ENCODE measurements at regions not wholly inside any gene's neighbourhood (a gene's known extent, or its start where the extent isn't known, plus 50 kb on each side); places are given as distances from the start of the nearest gene placed in this dataset.

- no peak for DNase-seq (ENCODE audit: low spot score)
- Histone ChIP-seq H3K27ac (no peak overlapping the region), H3K4me1 (no peaks in the 10 kb centered on the region), H3K36me3 (no peaks in the 10 kb centered on the region), H3K4me3 (no peak overlapping the region), H3K27me3 (no peaks in the 10 kb centered on the region), H3K9me3 (no peaks in the 10 kb centered on the region)
- TF ChIP-seq CTCF (IDR thresholded peaks at IDR 0.05): no peak
Observed at GRCh38 chr10:53022611-53023088, 250.1 kb upstream of the MBL2 start.

GRCh38 chr10:53013201-53013810 is 240.7 kb upstream of the MBL2 start:
- no peak for DNase-seq (ENCODE audit: low spot score)
- no peaks in the 10 kb centered on the region for H3K27me3 ChIP-seq
- H3K4me1 ChIP-seq: no peaks in the 10 kb centered on the region
- no peaks in the 10 kb centered on the region for H3K36me3 ChIP-seq
- TF ChIP-seq CTCF (IDR thresholded peaks at IDR 0.05): no peak
- H3K4me3 ChIP-seq: no peak overlapping the region
- H3K9me3 ChIP-seq: no peaks in the 10 kb centered on the region
- H3K27ac ChIP-seq: no peak overlapping the region

- no peaks in the 10 kb centered on the region for H3K9me3 ChIP-seq
Observed at GRCh38 chr10:53009961-53010907, 237.7 kb upstream of the MBL2 start.

GRCh38 chr10:53007527-53007842 is 234.9 kb upstream of the MBL2 start:
- Histone ChIP-seq H3K36me3 (no peaks in the 10 kb centered on the region), H3K9me3 (no peaks in the 10 kb centered on the region), H3K27ac (no peak overlapping the region), H3K27me3 (no peaks in the 10 kb centered on the region), H3K4me1 (no peaks in the 10 kb centered on the region), H3K4me3 (no peak overlapping the region)
- no peak for TF ChIP-seq CTCF (IDR thresholded peaks at IDR 0.05)
- DNase-seq (ENCODE audit: low spot score): no peak

More at GRCh38 chr10:53009961-53010907, 237.7 kb upstream of the MBL2 start:
- H3K27me3 ChIP-seq: no peaks in the 10 kb centered on the region
- H3K27ac ChIP-seq: no peak overlapping the region
- no peaks in the 10 kb centered on the region for H3K4me1 ChIP-seq
- H3K4me3 ChIP-seq: no peak overlapping the region
- DNase-seq (ENCODE audit: low spot score): no peak
- TF ChIP-seq CTCF (IDR thresholded peaks at IDR 0.05): no peak
- no peaks in the 10 kb centered on the region for H3K36me3 ChIP-seq

- no peak for DNase-seq (ENCODE audit: low spot score)
- Histone ChIP-seq H3K4me1 (no peaks in the 10 kb centered on the region), H3K36me3 (no peaks in the 10 kb centered on the region), H3K4me3 (no peak overlapping the region), H3K27me3 (no peaks in the 10 kb centered on the region), H3K9me3 (no peaks in the 10 kb centered on the region), H3K27ac (no peak overlapping the region)
- TF ChIP-seq CTCF (IDR thresholded peaks at IDR 0.05): no peak
Observed at GRCh38 chr10:53006663-53007526, 234.3 kb upstream of the MBL2 start.

Data from right atrium auricular region (tissue), 2 donors.